Muscle layer of duodenum (tissue), 2 donors: ENCODE measurements at regions not wholly inside any gene's neighbourhood (a gene's known extent, or its start where the extent isn't known, plus 50 kb on each side); places are given as distances from the start of the nearest gene placed in this dataset.

Source experiments
- H3K27ac ChIP-seq: one replicate; pipeline ENCODE4 v1.7.0; 2013; ENCODE audit warnings: mild to moderate bottlenecking, low read length
- H3K27me3 ChIP-seq: one replicate; pipeline ENCODE4 v1.7.0; 2013; ENCODE audit warnings: low read depth, mild to moderate bottlenecking, control low read depth, low read length
- H3K36me3 ChIP-seq, 2 donors: one replicate each; pipeline ENCODE4 v1.7.0; 2013; ENCODE audit warnings: low read length in 2 of 2, control low read depth in 1 of 2, mild to moderate bottlenecking in 1 of 2; ENCODE audit not compliant: insufficient read depth in 2 of 2, control insufficient read depth in 1 of 2
- H3K4me1 ChIP-seq, 2 donors: one replicate each; pipeline ENCODE4 v1.7.0; 2013; ENCODE audit warnings: low read length in 2 of 2, mild to moderate bottlenecking in 2 of 2, control low read depth in 1 of 2, moderate library complexity in 1 of 2; ENCODE audit not compliant: insufficient read depth in 2 of 2, control insufficient read depth in 1 of 2
- H3K4me3 ChIP-seq, 2 donors: one replicate each; pipeline ENCODE4 v1.7.0; 2013; ENCODE audit warnings: low read length in 2 of 2, low read depth in 1 of 2, mild to moderate bottlenecking in 1 of 2
- H3K9me3 ChIP-seq, 2 donors: one replicate each; pipeline ENCODE4 v1.7.0; 2013; ENCODE audit warnings: low read length in 2 of 2, control low read depth in 1 of 2, mild to moderate bottlenecking in 1 of 2; ENCODE audit not compliant: control insufficient read depth in 1 of 2
- donor health status: healthy.

- Histone ChIP-seq H3K9me3 (no peaks in the 10 kb centered on the region), H3K27me3 (no peaks in the 10 kb centered on the region), H3K27ac (no peak overlapping the region), H3K4me1 (no peaks in the 10 kb centered on the region), H3K4me3 (no peak overlapping the region), H3K36me3 (no peaks in the 10 kb centered on the region)
Measured at GRCh38 chr4:136985683-136986082, 546.6 kb downstream of the PCDH18 start.

GRCh38 chr4:136967069-136967468 lies 565.2 kb downstream of the PCDH18 start:
- no peaks in the 10 kb centered on the region for H3K4me1 ChIP-seq
- H3K9me3 ChIP-seq: no peaks in the 10 kb centered on the region
- no peak overlapping the region for H3K4me3 ChIP-seq
- no peaks in the 10 kb centered on the region for H3K27me3 ChIP-seq
- H3K27ac ChIP-seq: no peak overlapping the region
- H3K36me3 ChIP-seq: no peaks in the 10 kb centered on the region

- H3K9me3 ChIP-seq: no peaks in the 10 kb centered on the region
- no peaks in the 10 kb centered on the region for H3K27me3 ChIP-seq
- H3K27ac ChIP-seq: no peak overlapping the region
- no peaks in the 10 kb centered on the region for H3K4me1 ChIP-seq
- H3K36me3 ChIP-seq: no peaks in the 10 kb centered on the region
- H3K4me3 ChIP-seq: no peak overlapping the region
Measured at GRCh38 chr4:136965478-136965877, 566.8 kb downstream of the PCDH18 start.

GRCh38 chr4:136962868-136963267 lies 569.4 kb downstream of the PCDH18 start:
- Histone ChIP-seq H3K9me3 (no peaks in the 10 kb centered on the region), H3K4me3 (no peak overlapping the region), H3K4me1 (no peaks in the 10 kb centered on the region), H3K36me3 (no peaks in the 10 kb centered on the region), H3K27me3 (no peaks in the 10 kb centered on the region), H3K27ac (no peak overlapping the region)

GRCh38 chr4:136946307-136946907 lies 585.9 kb downstream of the PCDH18 start:
- H3K27ac ChIP-seq: no peak overlapping the region
- peaks cover 0 to 5% of the 10 kb centered on the region in 2 donors for H3K9me3 ChIP-seq
- H3K36me3 ChIP-seq: no peaks in the 10 kb centered on the region
- H3K4me3 ChIP-seq: no peak overlapping the region
- H3K27me3 ChIP-seq: no peaks in the 10 kb centered on the region
- H3K4me1 ChIP-seq: no peaks in the 10 kb centered on the region

- Histone ChIP-seq H3K4me1 (no peaks in the 10 kb centered on the region), H3K27ac (no peak overlapping the region), H3K9me3 (no peaks in the 10 kb centered on the region), H3K4me3 (no peak overlapping the region), H3K27me3 (no peaks in the 10 kb centered on the region), H3K36me3 (no peaks in the 10 kb centered on the region)
Measured at GRCh38 chr4:136939781-136940180, 592.5 kb downstream of the PCDH18 start.

GRCh38 chr4:136935871-136936270 lies 596.4 kb downstream of the PCDH18 start:
- Histone ChIP-seq H3K27ac (no peak overlapping the region), H3K4me3 (no peak overlapping the region), H3K4me1 (no peaks in the 10 kb centered on the region), H3K36me3 (no peaks in the 10 kb centered on the region), H3K27me3 (no peaks in the 10 kb centered on the region), H3K9me3 (no peaks in the 10 kb centered on the region)

GRCh38 chr4:136935305-136935704 lies 597.0 kb downstream of the PCDH18 start:
- H3K9me3 ChIP-seq: no peaks in the 10 kb centered on the region
- H3K36me3 ChIP-seq: no peaks in the 10 kb centered on the region
- H3K27me3 ChIP-seq: no peaks in the 10 kb centered on the region
- H3K4me1 ChIP-seq: no peaks in the 10 kb centered on the region
- no peak overlapping the region for H3K27ac ChIP-seq
- no peak overlapping the region for H3K4me3 ChIP-seq

DNA sequence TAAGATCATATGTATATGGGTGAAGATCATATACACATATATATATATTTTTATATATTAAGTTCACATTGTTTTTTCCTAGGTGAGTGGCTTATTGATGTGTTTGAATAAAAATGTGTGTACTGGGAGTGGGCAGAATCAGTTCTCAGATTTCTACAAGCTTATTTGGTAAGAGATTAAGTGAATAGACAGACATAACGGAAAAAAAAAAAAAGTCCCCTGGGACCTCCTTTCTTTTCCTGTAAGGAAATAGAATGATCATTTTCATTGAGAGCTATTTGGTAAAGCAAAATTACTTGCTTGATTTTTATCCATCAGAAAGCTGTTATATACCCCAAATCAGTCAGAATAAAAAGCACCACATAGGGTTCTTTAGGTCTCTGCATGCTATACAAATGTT lies 597.7 kb downstream of the PCDH18 start:
- Histone ChIP-seq H3K4me1 (no peaks in the 10 kb centered on the region), H3K36me3 (no peaks in the 10 kb centered on the region), H3K27ac (no peak overlapping the region), H3K27me3 (no peaks in the 10 kb centered on the region), H3K4me3 (no peak overlapping the region), H3K9me3 (no peaks in the 10 kb centered on the region)

DNA sequence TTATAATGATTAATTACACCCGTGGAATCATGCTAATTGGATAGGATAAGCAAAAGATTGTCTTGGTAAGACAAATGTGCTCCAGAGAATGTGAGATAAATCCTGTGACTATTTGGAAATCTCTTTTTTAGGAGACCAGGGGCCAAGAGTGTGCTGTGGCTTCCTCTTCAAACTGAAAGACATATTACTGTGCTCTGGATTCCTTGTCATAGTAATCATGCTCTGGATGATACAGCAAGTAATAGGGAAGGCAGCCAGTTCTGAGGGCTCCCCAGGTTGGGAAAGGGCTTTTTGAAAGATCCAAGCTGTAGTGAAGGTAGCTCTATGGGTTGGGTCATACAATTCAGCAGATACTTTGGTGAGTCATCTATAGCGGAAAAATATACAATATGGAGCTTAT lies 600.5 kb downstream of the PCDH18 start:
- Histone ChIP-seq H3K4me1 (no peaks in the 10 kb centered on the region), H3K9me3 (no peaks in the 10 kb centered on the region), H3K27me3 (no peaks in the 10 kb centered on the region), H3K36me3 (no peaks in the 10 kb centered on the region), H3K4me3 (no peak overlapping the region), H3K27ac (no peak overlapping the region)

GRCh38 chr4:136928957-136929411 lies 603.3 kb downstream of the PCDH18 start:
- H3K36me3 ChIP-seq: no peaks in the 10 kb centered on the region
- no peak overlapping the region for H3K4me3 ChIP-seq
- H3K9me3 ChIP-seq: no peaks in the 10 kb centered on the region
- no peak overlapping the region for H3K27ac ChIP-seq
- no peaks in the 10 kb centered on the region for H3K4me1 ChIP-seq
- no peaks in the 10 kb centered on the region for H3K27me3 ChIP-seq

GRCh38 chr4:136927172-136927571 lies 605.1 kb downstream of the PCDH18 start:
- Histone ChIP-seq H3K36me3 (no peaks in the 10 kb centered on the region), H3K4me3 (no peak overlapping the region), H3K9me3 (no peaks in the 10 kb centered on the region), H3K27me3 (no peaks in the 10 kb centered on the region), H3K27ac (no peak overlapping the region), H3K4me1 (no peaks in the 10 kb centered on the region)
